SK-N-SH treated with all-trans-retinoic acid at 6 μM for 48 hours (cell line): ENCODE measurements at regions not wholly inside any gene's neighbourhood (a gene's known extent, or its start where the extent isn't known, plus 50 kb on each side); places are given as distances from the start of the nearest gene placed in this dataset.

Experiments
- ARNTL ChIP-seq: fragments of 450-650 bp; formaldehyde crosslinking; IDR thresholded peaks from 2 replicates; pipeline ENCODE4 v1.5.0; 2020; ENCODE audit warnings: low read depth, mild to moderate bottlenecking, moderate library complexity, borderline replicate concordance
- BACH2 ChIP-seq: fragments of 250-450 bp; sonication (Bioruptor Pico); IDR thresholded peaks from 2 replicates; pipeline ENCODE4 v1.9.0; 2021; ENCODE audit warnings: mild to moderate bottlenecking, borderline replicate concordance
- CREB5 ChIP-seq: fragments of 250-450 bp; sonication (Bioruptor Pico); IDR thresholded peaks from 2 replicates; pipeline ENCODE4 v1.5.1; 2020; ENCODE audit warnings: low read depth, mild to moderate bottlenecking, moderate library complexity
- ESRRG ChIP-seq: fragments of 250-450 bp; sonication (Bioruptor Pico); IDR thresholded peaks from 2 replicates; pipeline ENCODE4 v1.6.1; 2021; ENCODE audit warnings: mild to moderate bottlenecking
- PATZ1 ChIP-seq: fragments of 250-450 bp; sonication (Bioruptor Pico); IDR thresholded peaks from 2 replicates; pipeline ENCODE4 v1.8.0; 2020; ENCODE audit warnings: mild to moderate bottlenecking, moderate library complexity, borderline replicate concordance
- POU6F1 ChIP-seq: fragments of 250-450 bp; sonication (Bioruptor Pico); IDR thresholded peaks from 2 replicates; pipeline ENCODE4 v1.8.0; 2021; ENCODE audit warnings: low read depth, mild to moderate bottlenecking, moderate library complexity, borderline replicate concordance
- RARB ChIP-seq: fragments of 250-450 bp; sonication (Bioruptor Pico); IDR thresholded peaks from 2 replicates; pipeline ENCODE4 v1.8.0; 2021; ENCODE audit warnings: mild to moderate bottlenecking, moderate library complexity
- SNAI2 ChIP-seq: fragments of 250-450 bp; sonication (Bioruptor Pico); IDR thresholded peaks from 2 replicates; pipeline ENCODE4 v1.5.0; 2020; ENCODE audit warnings: mild to moderate bottlenecking, moderate library complexity
- TSHZ2 ChIP-seq: fragments of 250-450 bp; sonication (Bioruptor Pico); IDR thresholded peaks from 2 replicates; pipeline ENCODE4 v1.5.0; 2020; ENCODE audit warnings: mild to moderate bottlenecking, moderate library complexity
- ZC3H10 ChIP-seq: fragments of 250-450 bp; sonication (Bioruptor Pico); IDR thresholded peaks from 2 replicates; pipeline ENCODE4 v1.5.1; 2021; ENCODE audit warnings: mild to moderate bottlenecking, moderate library complexity
- ZFP3 ChIP-seq: fragments of 250-450 bp; sonication (Bioruptor Pico); IDR thresholded peaks from 2 replicates; pipeline ENCODE4 v1.5.0; 2020; ENCODE audit warnings: mild to moderate bottlenecking, moderate library complexity
- ZNF70 ChIP-seq: fragments of 450-650 bp; formaldehyde crosslinking; IDR thresholded peaks from 2 replicates; pipeline ENCODE4 v1.5.0; 2020; ENCODE audit warnings: mild to moderate bottlenecking, moderate library complexity
- ZNF8 ChIP-seq: fragments of 450-650 bp; formaldehyde crosslinking; IDR thresholded peaks from 2 replicates; pipeline ENCODE4 v1.5.0; 2020; ENCODE audit warnings: mild to moderate bottlenecking, moderate library complexity

- TF ChIP-seq ZNF8: no peak
- TF ChIP-seq PATZ1 (CRISPR knock-in tag): no peak
- no peak for TF ChIP-seq BACH2
- TF ChIP-seq TSHZ2 (CRISPR knock-in tag): no peak
- TF ChIP-seq ZFP3 (CRISPR knock-in tag): no peak
- TF ChIP-seq ARNTL (CRISPR knock-in tag): no peak
- no peak for TF ChIP-seq ESRRG (CRISPR knock-in tag)
- no peak for TF ChIP-seq SNAI2
- TF ChIP-seq CREB5 (CRISPR knock-in tag): no peak
- TF ChIP-seq POU6F1: no peak
- no peak for TF ChIP-seq ZNF70 (CRISPR knock-in tag)
- TF ChIP-seq RARB (CRISPR knock-in tag): no peak
- TF ChIP-seq ZC3H10 (CRISPR knock-in tag): no peak
Observed at GRCh38 chr15:47013446-47013845, 703.9 kb upstream of the SEMA6D start.
